NK-92 treated with Interleukin-12 subunit alpha and Interleukin-12 subunit beta, amount 100 ng/mL, for 24 hours (cell line): ENCODE measurements at regions not wholly inside any gene's neighbourhood (a gene's known extent, or its start where the extent isn't known, plus 50 kb on each side); places are given as distances from the start of the nearest gene placed in this dataset.

Experiments
- DNase-seq: peaks from one replicate; lab custom pipeline; 2025; lab: John Stamatoyannopoulos, UW

- no peak for DNase-seq
Measured at GRCh38 chr5:165286692-165287091, 1781.3 kb downstream of the MAT2B start.

- DNase-seq, result no peak
Measured at GRCh38 chr5:165290535-165290934, 1785.1 kb downstream of the MAT2B start.

- DNase-seq, result no peak
Measured at GRCh38 chr5:165296401-165297130, 1791.1 kb downstream of the MAT2B start.

GRCh38 chr5:165304193-165304827 lies 1798.9 kb downstream of the MAT2B start:
- no peak for DNase-seq

- DNase-seq, result no peak
Measured at GRCh38 chr5:165305596-165305995, 1800.2 kb downstream of the MAT2B start.

- no peak for DNase-seq
Measured at GRCh38 chr5:165309446-165309845, 1804.0 kb downstream of the MAT2B start.

- DNase-seq, result no peak
Measured at GRCh38 chr5:165310031-165310430, 1804.6 kb downstream of the MAT2B start.

GRCh38 chr5:165321912-165322311 lies 1816.5 kb downstream of the MAT2B start:
- no peak for DNase-seq

GRCh38 chr5:165325221-165325620 lies 1819.8 kb downstream of the MAT2B start:
- no peak for DNase-seq

GRCh38 chr5:165327631-165328030 lies 1822.2 kb downstream of the MAT2B start:
- DNase-seq, result no peak

- DNase-seq, result no peak
Measured at GRCh38 chr5:165328846-165329245, 1823.4 kb downstream of the MAT2B start.

- no peak for DNase-seq
Measured at GRCh38 chr5:165333623-165334022, 1828.2 kb downstream of the MAT2B start.

- DNase-seq, result no peak
Measured at GRCh38 chr5:165334201-165334600, 1828.8 kb downstream of the MAT2B start.

GRCh38 chr5:165349735-165350134 lies 1844.3 kb downstream of the MAT2B start:
- DNase-seq, result no peak

- DNase-seq, result no peak
Measured at GRCh38 chr5:165351342-165351741, 1845.9 kb downstream of the MAT2B start.

- DNase-seq, result no peak
Measured at GRCh38 chr5:165360366-165360765, 1854.9 kb downstream of the MAT2B start.

GRCh38 chr5:165360784-165361542 lies 1855.5 kb downstream of the MAT2B start:
- no peak for DNase-seq

- no peak for DNase-seq
Measured at GRCh38 chr5:165370233-165370632, 1864.8 kb downstream of the MAT2B start.

- no peak for DNase-seq
Measured at GRCh38 chr5:165370794-165371193, 1865.4 kb downstream of the MAT2B start.

GRCh38 chr5:165375201-165375600 lies 1869.8 kb downstream of the MAT2B start:
- no peak for DNase-seq

GRCh38 chr5:165393839-165394238 lies 1888.4 kb downstream of the MAT2B start:
- DNase-seq, result no peak

- DNase-seq, result no peak
Measured at GRCh38 chr5:165397516-165397915, 1892.1 kb downstream of the MAT2B start.

GRCh38 chr5:165400086-165400485 lies 1894.7 kb downstream of the MAT2B start:
- DNase-seq, result no peak
